HG02884 (cell line): ENCODE measurements at regions not wholly inside any gene's neighbourhood (a gene's known extent, or its start where the extent isn't known, plus 50 kb on each side); places are given as distances from the start of the nearest gene placed in this dataset.
"Not testable (repeated sequence)": the region's sequence is repeated elsewhere in the genome, so short reads cannot be mapped to it uniquely, and the experiment has no call there.

Source experiments
- ATAC-seq: cut with Tn5 transposase; IDR thresholded peaks from one replicate; pipeline ENCODE4 v1.9.1; 2021; ENCODE audit warnings: mild to moderate bottlenecking, moderate library complexity; ENCODE audit not compliant: unreplicated experiment

- no peak for ATAC-seq
Measured at GRCh38 chr6:12474167-12475140, 184.3 kb downstream of the EDN1 start.

DNA sequence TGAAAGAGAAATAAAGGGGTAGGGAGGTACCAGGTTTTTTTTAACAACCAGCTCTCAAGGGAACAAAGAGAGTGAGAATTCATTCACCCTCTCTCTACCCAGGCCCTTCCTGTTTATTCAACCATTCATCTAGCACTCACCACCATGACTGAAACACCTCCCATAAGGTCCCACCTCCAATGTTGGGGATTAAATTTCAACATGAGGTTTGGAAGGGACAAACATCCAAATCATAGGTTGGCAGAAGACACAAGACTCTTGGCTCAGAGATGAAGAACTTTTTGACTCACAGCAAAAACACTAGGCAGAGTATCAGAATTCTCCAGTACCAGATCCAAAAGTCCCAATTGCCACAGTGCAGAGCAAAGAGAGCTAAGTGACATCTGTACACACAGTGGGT lies 186.3 kb downstream of the EDN1 start:
- ATAC-seq, result no peak

DNA sequence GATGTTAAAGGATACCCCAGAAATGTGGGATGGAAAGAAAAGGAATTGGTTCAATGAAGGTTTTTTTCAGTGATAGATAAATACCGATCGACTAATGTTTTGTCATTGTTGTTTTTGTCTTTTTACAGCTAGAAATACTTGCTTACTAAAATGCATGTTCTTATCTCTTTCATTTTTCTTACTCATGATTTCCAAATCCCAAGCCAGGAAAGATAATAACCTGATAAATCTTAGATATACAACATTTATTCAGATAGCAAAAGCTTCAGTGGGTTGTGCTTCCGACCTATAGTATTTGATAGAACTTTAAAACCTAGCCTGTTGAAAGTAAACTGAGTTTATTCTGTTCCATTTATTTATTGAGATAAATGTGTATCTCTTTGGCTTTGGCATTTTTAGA lies 187.5 kb downstream of the EDN1 start:
- no peak for ATAC-seq

DNA sequence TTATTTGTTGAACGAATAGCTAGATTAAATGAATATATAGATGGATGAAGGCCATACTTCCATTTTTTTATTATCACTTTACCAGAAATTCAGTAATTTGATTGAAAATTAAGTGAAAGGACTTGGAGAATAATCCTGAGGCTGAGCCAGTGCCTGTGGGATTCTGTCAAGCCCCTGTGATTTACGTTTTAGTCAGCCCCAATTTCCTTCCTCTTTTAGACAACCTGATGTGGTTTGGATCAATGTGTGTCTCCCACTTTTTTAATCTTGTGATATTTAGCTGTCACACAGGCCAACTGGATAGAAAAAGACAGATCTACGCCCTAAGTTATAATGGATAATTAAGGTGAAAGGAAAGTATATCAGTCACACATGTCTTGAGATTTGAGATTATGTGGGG lies 188.8 kb downstream of the EDN1 start:
- ATAC-seq, result no peak

- no peak for ATAC-seq
Measured at GRCh38 chr6:12479451-12479850, 189.3 kb downstream of the EDN1 start.

- ATAC-seq, result no peak
Measured at GRCh38 chr6:12479881-12480280, 189.7 kb downstream of the EDN1 start.

GRCh38 chr6:12480379-12480778 lies 190.2 kb downstream of the EDN1 start:
- ATAC-seq, result no peak

DNA sequence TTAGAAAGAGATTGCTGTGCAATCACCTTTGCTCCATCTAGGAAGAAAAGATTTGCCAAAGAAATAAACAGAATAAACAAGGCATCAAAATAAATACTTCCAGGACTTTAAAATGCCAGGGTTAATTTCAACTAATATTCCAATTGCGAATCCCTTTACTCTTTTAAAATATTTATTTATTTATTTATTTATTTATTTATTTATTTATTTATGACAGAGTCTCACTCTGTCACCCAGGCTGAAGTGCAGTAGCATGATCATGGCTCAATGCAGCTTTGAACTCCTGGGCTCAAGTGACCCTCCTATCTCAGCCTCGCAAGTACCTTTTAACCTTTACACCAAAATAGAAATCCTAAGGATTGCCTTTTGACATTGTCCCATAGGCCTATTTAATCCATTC lies 191.1 kb downstream of the EDN1 start:
- ATAC-seq, result no peak

GRCh38 chr6:12481850-12482249 lies 191.7 kb downstream of the EDN1 start:
- no peak for ATAC-seq

DNA sequence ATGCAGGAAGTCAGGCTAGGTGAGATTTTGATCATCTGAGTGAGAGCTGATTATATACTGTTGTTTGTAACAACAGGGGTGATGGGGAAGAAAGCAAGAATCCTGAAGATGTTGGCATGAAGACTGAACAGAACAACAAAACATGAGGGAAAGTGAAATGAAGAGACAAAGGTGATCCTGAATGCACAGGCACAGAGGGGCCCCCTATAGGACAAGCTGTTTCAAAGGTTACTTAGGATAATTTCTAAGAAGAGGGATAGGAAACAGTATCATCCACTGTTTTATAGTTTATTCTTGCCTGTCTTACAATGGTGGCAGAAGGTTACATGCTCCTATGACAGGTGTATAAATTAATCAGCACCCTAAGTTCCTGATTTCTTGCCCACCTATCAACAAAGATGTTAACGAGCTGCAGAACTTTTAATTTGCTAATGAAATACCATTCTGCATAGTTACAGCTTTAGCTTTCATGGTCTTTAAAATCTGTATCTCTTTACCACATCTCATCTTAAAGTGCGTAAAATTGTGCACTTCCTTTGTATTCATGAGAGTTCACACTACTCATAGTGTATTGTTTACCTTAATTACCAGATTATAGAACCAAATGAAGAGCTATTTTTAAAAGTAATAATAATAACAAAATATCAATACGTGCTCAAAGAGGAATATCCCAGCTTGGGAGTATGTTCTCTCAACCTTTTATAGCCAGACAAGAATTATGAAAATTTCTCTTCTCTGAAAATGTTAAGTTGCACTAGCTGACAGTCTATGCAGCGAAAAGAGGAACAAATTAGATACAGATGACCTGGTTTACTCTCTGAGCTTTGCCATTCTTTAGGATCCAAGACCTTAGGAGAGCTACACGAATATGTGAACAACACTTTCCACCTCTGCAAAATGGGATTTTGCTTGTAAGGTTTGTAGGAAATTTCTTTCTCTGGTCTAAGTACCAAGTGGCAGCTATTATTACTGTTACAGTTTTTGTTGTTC lies 192.5 kb downstream of the EDN1 start:
- no peak for ATAC-seq

GRCh38 chr6:12483712-12484111 lies 193.6 kb downstream of the EDN1 start:
- ATAC-seq, result peak; percentile 74

DNA sequence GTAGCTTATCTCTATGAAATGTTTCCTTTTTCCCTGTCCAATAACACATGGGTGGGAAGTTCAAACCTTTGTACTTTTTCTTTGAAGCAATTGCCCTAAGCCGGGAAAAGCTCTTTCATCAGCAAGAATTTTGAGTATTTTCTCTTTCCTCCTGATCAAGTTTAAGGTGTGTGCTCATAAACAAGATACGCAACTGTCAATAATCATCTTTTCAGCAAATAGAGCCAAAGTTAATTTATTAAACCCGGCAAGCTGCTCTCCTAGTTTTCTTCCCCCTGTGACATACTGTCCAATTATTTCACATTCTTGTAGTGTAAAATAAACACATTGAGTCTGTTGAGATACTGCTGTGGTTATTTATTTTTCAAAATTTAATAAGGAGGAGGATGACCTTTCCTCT lies 194.4 kb downstream of the EDN1 start:
- ATAC-seq, result no peak

GRCh38 chr6:12485226-12485764 lies 195.1 kb downstream of the EDN1 start:
- no peak for ATAC-seq

DNA sequence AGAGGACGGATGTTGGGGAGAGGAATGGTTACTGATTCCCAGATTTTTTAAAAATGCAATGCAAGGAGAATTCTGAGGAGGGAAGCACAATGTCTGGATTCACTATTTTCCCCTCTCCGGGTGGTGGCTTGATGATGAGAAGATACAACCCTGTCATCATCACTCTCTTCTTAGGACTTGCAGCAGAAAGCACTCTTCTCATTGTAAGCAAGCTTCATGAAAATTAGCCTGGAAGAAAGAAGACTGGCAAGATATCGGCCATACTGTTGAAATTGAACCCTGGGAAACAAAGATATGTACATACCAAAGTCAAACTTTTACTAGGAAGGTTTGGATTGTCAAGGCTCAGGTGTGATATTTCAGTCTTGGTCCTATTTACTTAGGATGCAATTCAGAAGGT lies 195.7 kb downstream of the EDN1 start:
- no peak for ATAC-seq

DNA sequence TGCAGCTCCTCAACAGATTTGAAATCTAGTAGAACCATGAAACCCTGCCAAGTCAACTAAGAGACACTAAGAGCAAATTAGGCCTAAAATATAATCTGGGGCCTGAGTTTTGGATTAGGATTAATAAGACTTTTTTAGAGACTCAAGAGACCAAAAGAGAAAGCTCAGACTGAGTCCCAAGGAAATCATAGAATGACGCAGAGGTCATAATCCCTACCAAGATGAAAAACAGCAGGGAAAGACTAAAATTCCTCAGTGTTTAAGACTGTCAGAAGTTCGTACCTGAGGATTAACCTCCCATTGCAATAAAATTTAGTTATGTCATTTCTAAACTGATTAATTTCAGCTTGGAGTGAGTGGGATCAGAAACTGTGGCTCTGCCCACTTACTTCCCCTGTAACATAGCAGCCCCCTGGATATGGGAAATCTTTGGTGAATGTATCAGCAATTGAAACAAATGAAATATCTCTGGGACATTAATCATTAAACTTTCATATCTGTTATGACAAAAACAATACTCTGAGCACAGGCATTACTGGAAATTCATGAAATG lies 200.3 kb downstream of the EDN1 start:
- ATAC-seq, result no peak

- ATAC-seq, result no peak
Measured at GRCh38 chr6:12490904-12491571, 200.9 kb downstream of the EDN1 start.

DNA sequence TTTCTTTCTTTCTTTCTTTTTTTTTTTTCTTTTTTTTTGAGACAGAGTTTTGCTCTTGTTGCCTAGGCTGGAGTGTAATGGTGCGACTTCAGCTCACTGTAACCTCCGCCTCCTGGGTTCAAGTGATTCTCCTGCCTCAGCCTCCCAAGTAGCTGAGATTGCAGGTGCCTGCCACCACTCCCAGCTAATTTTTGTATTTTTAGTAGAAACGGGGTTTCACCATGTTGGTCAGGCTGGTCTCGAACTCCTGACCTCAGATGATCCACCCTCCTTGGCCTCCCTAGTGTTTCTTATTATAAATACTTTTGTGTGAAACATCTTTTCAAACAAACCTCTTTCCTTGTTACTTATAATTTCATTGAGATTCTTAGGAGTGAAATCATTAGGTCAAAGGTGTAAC lies 202.8 kb downstream of the EDN1 start:
- not testable (repeated sequence) for ATAC-seq

GRCh38 chr6:12493446-12493845 lies 203.3 kb downstream of the EDN1 start:
- ATAC-seq, result no peak

DNA sequence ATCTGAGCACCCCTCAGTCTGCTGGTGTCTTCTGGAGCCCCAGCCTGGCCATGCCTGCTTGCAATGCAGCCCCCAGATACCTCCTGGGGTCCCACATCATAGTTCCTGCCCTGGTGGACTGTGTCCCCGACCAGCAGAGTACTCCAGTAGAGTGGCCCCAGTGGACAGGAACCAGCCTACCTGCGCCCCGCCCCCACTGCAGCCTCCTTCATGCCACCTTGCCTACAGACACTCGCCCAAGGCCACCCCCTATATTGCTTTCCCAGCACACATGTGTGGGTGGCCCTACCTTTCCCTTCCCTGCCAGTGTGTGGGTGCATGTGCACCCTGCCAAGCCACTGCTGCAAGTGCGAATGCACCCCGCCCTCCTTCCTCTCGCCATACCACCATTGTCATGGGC lies 204.0 kb downstream of the EDN1 start:
- ATAC-seq, result no peak

- ATAC-seq, result no peak
Measured at GRCh38 chr6:12501990-12502389, 211.8 kb downstream of the EDN1 start.
